HFFc6 (cell line): ENCODE measurements at regions not wholly inside any gene's neighbourhood (a gene's known extent, or its start where the extent isn't known, plus 50 kb on each side); places are given as distances from the start of the nearest gene placed in this dataset.
A peak's percentile ranks its signal among the peaks of the same experiment; 100 is the strongest.

ENCODE experiments used
- DNase-seq: peaks from one replicate; pipeline ENCODE4 v3.0.0-alpha.2; 2018
- H3K27ac Mint-ChIP-seq: 2 replicates; pipeline ENCODE4 v1.8.0; 2020; ENCODE audit warnings: mild to moderate bottlenecking, mixed read lengths
- H3K27me3 Mint-ChIP-seq: 2 replicates; pipeline ENCODE4 v1.8.0; 2021; ENCODE audit warnings: mild to moderate bottlenecking, moderate library complexity, mixed read lengths; ENCODE audit not compliant: insufficient read depth
- H3K36me3 Mint-ChIP-seq: 2 replicates; pipeline ENCODE4 v1.8.0; 2021; ENCODE audit warnings: low read depth, mixed read lengths
- H3K4me1 Mint-ChIP-seq: 2 replicates; pipeline ENCODE4 v1.8.0; 2020; ENCODE audit warnings: low read depth, mixed read lengths
- H3K4me3 Mint-ChIP-seq: 2 replicates; pipeline ENCODE4 v1.8.0; 2020; ENCODE audit warnings: mild to moderate bottlenecking, moderate library complexity, mixed read lengths
- H3K9me3 Mint-ChIP-seq: 2 replicates; pipeline ENCODE4 v1.8.0; 2020; ENCODE audit warnings: mild to moderate bottlenecking, mixed read lengths
- CTCF ChIP-seq: fragments of 200-600 bp; sonication (generic); IDR thresholded peaks from 2 replicates; pipeline ENCODE4 v1.5.0; 2021; ENCODE audit warnings: antibody characterized with exemption, mild to moderate bottlenecking

GRCh38 chr19:28710278-28710677, 502.7 kb downstream of the UQCRFS1 start:
- Mint-ChIP-seq H3K4me1 (peaks cover 13% of the 10 kb centered on the region), H3K27me3 (no peaks in the 10 kb centered on the region), H3K9me3 (no peaks in the 10 kb centered on the region), H3K36me3 (no peaks in the 10 kb centered on the region), H3K27ac (no peak overlapping the region), H3K4me3 (no peak overlapping the region)
- peak; percentile 91 for TF ChIP-seq CTCF
- DNase-seq: peak; percentile 66

- Mint-ChIP-seq H3K4me1 (peaks cover 32% of the 10 kb centered on the region), H3K4me3 (no peak overlapping the region), H3K36me3 (no peaks in the 10 kb centered on the region), H3K27ac (no peak overlapping the region), H3K9me3 (no peaks in the 10 kb centered on the region), H3K27me3 (no peaks in the 10 kb centered on the region)
- TF ChIP-seq CTCF: no peak
- DNase-seq: no peak
Measured at GRCh38 chr19:28706693-28707092, 506.3 kb downstream of the UQCRFS1 start.

- no peak overlapping the region for H3K27ac Mint-ChIP-seq
Measured at GRCh38 chr19:28705008-28705407, 507.9 kb downstream of the UQCRFS1 start.

GRCh38 chr19:28703400-28703956, 509.5 kb downstream of the UQCRFS1 start:
- no peak for DNase-seq
- Mint-ChIP-seq H3K9me3 (no peaks in the 10 kb centered on the region), H3K36me3 (no peaks in the 10 kb centered on the region), H3K4me1 (peaks cover 45% of the 10 kb centered on the region), H3K27ac (no peak overlapping the region), H3K4me3 (no peak overlapping the region), H3K27me3 (no peaks in the 10 kb centered on the region)
- no peak for TF ChIP-seq CTCF

More at GRCh38 chr19:28705008-28705407, 507.9 kb downstream of the UQCRFS1 start:
- TF ChIP-seq CTCF: peak; percentile 66
- H3K27me3 Mint-ChIP-seq: no peaks in the 10 kb centered on the region
- peaks cover 43% of the 10 kb centered on the region for H3K4me1 Mint-ChIP-seq
- H3K9me3 Mint-ChIP-seq: no peaks in the 10 kb centered on the region
- DNase-seq: peak; percentile 83
- H3K36me3 Mint-ChIP-seq: no peaks in the 10 kb centered on the region
- no peak overlapping the region for H3K4me3 Mint-ChIP-seq

GRCh38 chr19:28701491-28701890, 511.5 kb downstream of the UQCRFS1 start:
- no peak for TF ChIP-seq CTCF
- Mint-ChIP-seq H3K27me3 (no peaks in the 10 kb centered on the region), H3K4me1 (peaks cover 41% of the 10 kb centered on the region), H3K9me3 (no peaks in the 10 kb centered on the region), H3K36me3 (no peaks in the 10 kb centered on the region), H3K27ac (no peak overlapping the region; the same call in 1 of the 2 replicates), H3K4me3 (no peak overlapping the region)
- DNase-seq: peak; percentile 31

- Mint-ChIP-seq H3K9me3 (no peaks in the 10 kb centered on the region), H3K27ac (no peak overlapping the region), H3K4me1 (peaks cover 32% of the 10 kb centered on the region), H3K36me3 (no peaks in the 10 kb centered on the region), H3K4me3 (no peak overlapping the region), H3K27me3 (no peaks in the 10 kb centered on the region)
- TF ChIP-seq CTCF: no peak
- no peak for DNase-seq
Measured at GRCh38 chr19:28700176-28700575, 512.8 kb downstream of the UQCRFS1 start.
